ENCODE measurements at regions not wholly inside any gene's neighbourhood (a gene's known extent, or its start where the extent isn't known, plus 50 kb on each side); places are given as distances from the start of the nearest gene placed in this dataset.
A peak's percentile ranks its signal among the peaks of the same experiment; 100 is the strongest.

DNA sequence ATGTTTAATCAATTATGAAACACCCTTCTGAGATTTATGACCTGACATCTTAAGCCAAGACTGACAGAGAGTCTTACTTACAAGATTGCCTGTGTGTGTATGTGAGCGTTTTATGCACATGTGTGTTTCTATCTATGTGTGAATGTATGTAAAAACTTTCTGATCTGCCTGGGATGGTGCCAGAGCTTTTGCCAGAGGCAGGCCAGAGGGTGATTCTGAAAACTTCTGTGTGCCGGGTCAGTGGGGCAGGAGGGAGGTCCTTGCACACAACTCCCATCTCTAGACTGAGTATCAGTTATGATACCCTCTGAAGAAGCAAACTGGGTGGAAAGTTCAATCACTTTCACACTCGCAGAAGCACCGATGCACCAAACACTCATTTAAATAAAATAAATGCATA lies 335.0 kb upstream of the NT5C1B start:
- Histone ChIP-seq H3K56ac (ENCODE audit: extremely low read depth, insufficient read depth, low read length) (peak overlapping the region; percentile 43; the same call in 1 of the 2 replicates), H3K9me3 (ENCODE audit: control insufficient read depth, insufficient read depth, low read length) (peaks cover 2% of the 10 kb centered on the region), H4K20me1 (ENCODE audit: insufficient read depth, low read length) (no peaks in the 10 kb centered on the region), H2BK120ac (ENCODE audit: low read depth, low read length) (peak overlapping the region; percentile 92), H2BK15ac (ENCODE audit: low read depth, low read length) (peak overlapping the region; percentile 93; the same call in 2 of the 3 replicates), H3K4me1 (ENCODE audit: control insufficient read depth, insufficient read depth, low read length) (peaks cover 16% of the 10 kb centered on the region), H2AK5ac (ENCODE audit: low read depth, low read length) (peak overlapping the region; percentile 96), H3K4me2 (ENCODE audit: low read depth, low read length) (peak overlapping the region; percentile 56), H3K27ac (ENCODE audit: insufficient read depth, low read length) (peak overlapping the region; percentile 96; the same call in 1 of the 2 replicates), H3K23ac (ENCODE audit: low read depth, low read length) (peak overlapping the region; percentile 58), H3K36me3 (ENCODE audit: control insufficient read depth, insufficient read depth, low read length) (no peaks in the 10 kb centered on the region), H3K18ac (ENCODE audit: low read depth, low read length) (peak overlapping the region; percentile 94), H4K91ac (ENCODE audit: insufficient read depth, low read depth, low read length) (peak overlapping the region; percentile 93), H3K4ac (ENCODE audit: low read depth, low read length) (peak overlapping the region; percentile 90), H3K9me1 (ENCODE audit: insufficient read depth, low read length) (peaks cover 15% of the 10 kb centered on the region), H2AFZ (replicated peaks; ENCODE audit: low read length, poor library complexity) (peak overlapping the region; percentile 9), H4K8ac (ENCODE audit: low read depth in 2 of 2, low read length in 2 of 2) (peak overlapping the region; percentile 81 to 88; a peak in 3 of 4 replicates), H3K9ac (ENCODE audit: low read depth, low read length) (peak overlapping the region; percentile 72), H3K27me3 (ENCODE audit: control insufficient read depth, insufficient read depth, low read length) (no peaks in the 10 kb centered on the region), H4K5ac (ENCODE audit: low read depth, low read length) (peak overlapping the region; percentile 99), H3K14ac (replicated peaks; ENCODE audit: low read depth, low read length) (peak overlapping the region; percentile 76), H3K79me1 (ENCODE audit: low read depth in 1 of 2, low read length in 2 of 2) (no peaks in the 10 kb centered on the region), H2BK5ac (ENCODE audit: low read depth, low read length, poor library complexity, severe bottlenecking) (peak overlapping the region; percentile 99), H2BK20ac (ENCODE audit: low read depth, low read length) (peak overlapping the region; percentile 95), H2AK9ac (replicated peaks; ENCODE audit: low read depth, low read length, poor library complexity) (no peak overlapping the region), H3K4me3 (ENCODE audit: insufficient read depth, low read depth, low read length) (no peak overlapping the region)
- DNase-seq (no peak), ATAC-seq (ENCODE audit: low read depth) (no peak)
- POLR2A ChIA-PET (ENCODE audit: unreplicated experiment): no interaction called here
- no TSS peak for BruUV-seq (replicated peaks)
- in situ Hi-C loops (cut with MboI; ENCODE audit: low sequenced_read_pairs): no loop called here
- TF ChIP-seq, protein P1, sequence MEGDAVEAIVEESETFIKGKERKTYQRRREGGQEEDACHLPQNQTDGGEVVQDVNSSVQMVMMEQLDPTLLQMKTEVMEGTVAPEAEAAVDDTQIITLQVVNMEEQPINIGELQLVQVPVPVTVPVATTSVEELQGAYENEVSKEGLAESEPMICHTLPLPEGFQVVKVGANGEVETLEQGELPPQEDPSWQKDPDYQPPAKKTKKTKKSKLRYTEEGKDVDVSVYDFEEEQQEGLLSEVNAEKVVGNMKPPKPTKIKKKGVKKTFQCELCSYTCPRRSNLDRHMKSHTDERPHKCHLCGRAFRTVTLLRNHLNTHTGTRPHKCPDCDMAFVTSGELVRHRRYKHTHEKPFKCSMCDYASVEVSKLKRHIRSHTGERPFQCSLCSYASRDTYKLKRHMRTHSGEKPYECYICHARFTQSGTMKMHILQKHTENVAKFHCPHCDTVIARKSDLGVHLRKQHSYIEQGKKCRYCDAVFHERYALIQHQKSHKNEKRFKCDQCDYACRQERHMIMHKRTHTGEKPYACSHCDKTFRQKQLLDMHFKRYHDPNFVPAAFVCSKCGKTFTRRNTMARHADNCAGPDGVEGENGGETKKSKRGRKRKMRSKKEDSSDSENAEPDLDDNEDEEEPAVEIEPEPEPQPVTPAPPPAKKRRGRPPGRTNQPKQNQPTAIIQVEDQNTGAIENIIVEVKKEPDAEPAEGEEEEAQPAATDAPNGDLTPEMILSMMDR (conservative IDR thresholded peaks at IDR 0.05; ENCODE audit: low read depth, low read length): no peak
- TF ChIP-seq, protein P2, sequence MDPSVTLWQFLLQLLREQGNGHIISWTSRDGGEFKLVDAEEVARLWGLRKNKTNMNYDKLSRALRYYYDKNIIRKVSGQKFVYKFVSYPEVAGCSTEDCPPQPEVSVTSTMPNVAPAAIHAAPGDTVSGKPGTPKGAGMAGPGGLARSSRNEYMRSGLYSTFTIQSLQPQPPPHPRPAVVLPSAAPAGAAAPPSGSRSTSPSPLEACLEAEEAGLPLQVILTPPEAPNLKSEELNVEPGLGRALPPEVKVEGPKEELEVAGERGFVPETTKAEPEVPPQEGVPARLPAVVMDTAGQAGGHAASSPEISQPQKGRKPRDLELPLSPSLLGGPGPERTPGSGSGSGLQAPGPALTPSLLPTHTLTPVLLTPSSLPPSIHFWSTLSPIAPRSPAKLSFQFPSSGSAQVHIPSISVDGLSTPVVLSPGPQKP (IDR thresholded peaks at IDR 0.05; ENCODE audit: borderline replicate concordance, low read depth, low read length): no peak
- TF ChIP-seq RAD21 (IDR thresholded peaks at IDR 0.05; ENCODE audit: low read length): no peak
- no peak for TF ChIP-seq POLR2A (IDR thresholded peaks at IDR 0.05; ENCODE audit: low read depth, low read length)
- TF ChIP-seq RCOR1 (IDR thresholded peaks at IDR 0.05; ENCODE audit: insufficient replicate concordance, low read length): no peak
- TF ChIP-seq MAZ (IDR thresholded peaks at IDR 0.05; ENCODE audit: borderline replicate concordance, low read depth, low read length): no peak
- TF ChIP-seq CEBPB (IDR thresholded peaks at IDR 0.05; ENCODE audit: low read depth, low read length): no peak
- no peak for TF ChIP-seq RFX5 (IDR thresholded peaks at IDR 0.05; ENCODE audit: low read depth, low read length)
- TF ChIP-seq NFE2L2 (IDR thresholded peaks at IDR 0.05; ENCODE audit: low read depth, low read length): no peak
- TF ChIP-seq CHD1 (IDR thresholded peaks at IDR 0.05; ENCODE audit: low read depth, low read length): no peak
- TF ChIP-seq MXI1 (IDR thresholded peaks at IDR 0.05; ENCODE audit: borderline replicate concordance, low read depth, low read length): no peak
- TF ChIP-seq SMC3 (IDR thresholded peaks at IDR 0.05; ENCODE audit: low read depth, low read length): no peak
- TF ChIP-seq, protein P3, sequence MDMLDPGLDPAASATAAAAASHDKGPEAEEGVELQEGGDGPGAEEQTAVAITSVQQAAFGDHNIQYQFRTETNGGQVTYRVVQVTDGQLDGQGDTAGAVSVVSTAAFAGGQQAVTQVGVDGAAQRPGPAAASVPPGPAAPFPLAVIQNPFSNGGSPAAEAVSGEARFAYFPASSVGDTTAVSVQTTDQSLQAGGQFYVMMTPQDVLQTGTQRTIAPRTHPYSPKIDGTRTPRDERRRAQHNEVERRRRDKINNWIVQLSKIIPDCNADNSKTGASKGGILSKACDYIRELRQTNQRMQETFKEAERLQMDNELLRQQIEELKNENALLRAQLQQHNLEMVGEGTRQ (IDR thresholded peaks at IDR 0.05; ENCODE audit: low read depth, low read length): no peak
- TF ChIP-seq FOS (IDR thresholded peaks at IDR 0.05; ENCODE audit: low read depth, low read length): no peak
- TF ChIP-seq BHLHE40 (IDR thresholded peaks at IDR 0.05; ENCODE audit: low read depth, low read length): no peak
- no peak for TF ChIP-seq MAFK (IDR thresholded peaks at IDR 0.05; ENCODE audit: low read depth, low read length)
- no CpG with 5 or more reads among the region's 4 CpGs for WGBS, 2 experiments (ENCODE audit: extremely low coverage in 2 of 2, insufficient read length in 1 of 2)
- CTCF ChIA-PET: no interaction called here
- dilution Hi-C loops (cut with HindIII; ENCODE audit: low sequenced_read_pairs, unreplicated experiment): no loop called here
- intact Hi-C loops (cut with micrococcal nuclease): loop anchor here (2.0 to 10.0 kb wide), 4 partner anchors 26 to 438 kb away; no protein-coding TSS in a partner anchor

Data from IMR-90 (cell line).